GM12865 (cell line): ENCODE measurements at regions not wholly inside any gene's neighbourhood (a gene's known extent, or its start where the extent isn't known, plus 50 kb on each side); places are given as distances from the start of the nearest gene placed in this dataset.

ENCODE experiments used
- DNase-seq: peaks from one replicate; pipeline ENCODE4 v3.0.0; 2010; ENCODE audit warnings: low read depth
- H3K4me3 ChIP-seq: 2 replicates; pipeline ENCODE4 v1.5.1; 2011; ENCODE audit warnings: mild to moderate bottlenecking, low read depth, low read length, control low read depth
- TF ChIP-seq, protein P1 (sequence below): IDR thresholded peaks from 2 replicates; pipeline ENCODE4 v1.5.1; 2011; ENCODE audit warnings: low read length, control low read depth, low read depth, inconsistent platforms; ENCODE audit not compliant: insufficient read depth; ENCODE audit errors: missing control alignments

DNA sequence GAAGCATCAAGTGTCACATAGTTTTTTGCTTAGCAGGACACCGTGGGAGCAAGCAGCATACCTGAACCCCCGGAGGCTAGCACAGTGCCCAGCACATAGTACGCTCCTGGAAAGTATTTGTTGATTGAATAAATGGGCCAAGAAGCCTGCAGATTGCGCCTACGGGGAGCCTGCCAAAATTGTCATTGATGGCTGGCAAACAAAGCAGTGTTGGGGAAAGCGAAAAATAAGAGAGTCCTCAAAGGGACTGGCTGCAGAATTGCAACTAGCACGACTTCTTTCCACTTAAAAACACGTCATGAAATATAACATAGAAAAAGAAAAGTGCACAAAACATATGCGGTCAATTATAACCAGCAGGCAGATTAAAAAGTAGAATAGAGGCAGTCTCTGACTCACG, 125.2 kb upstream of the GALNT2 start:
- no peak for DNase-seq
- H3K4me3 ChIP-seq: no peak overlapping the region
- TF ChIP-seq, protein P1, sequence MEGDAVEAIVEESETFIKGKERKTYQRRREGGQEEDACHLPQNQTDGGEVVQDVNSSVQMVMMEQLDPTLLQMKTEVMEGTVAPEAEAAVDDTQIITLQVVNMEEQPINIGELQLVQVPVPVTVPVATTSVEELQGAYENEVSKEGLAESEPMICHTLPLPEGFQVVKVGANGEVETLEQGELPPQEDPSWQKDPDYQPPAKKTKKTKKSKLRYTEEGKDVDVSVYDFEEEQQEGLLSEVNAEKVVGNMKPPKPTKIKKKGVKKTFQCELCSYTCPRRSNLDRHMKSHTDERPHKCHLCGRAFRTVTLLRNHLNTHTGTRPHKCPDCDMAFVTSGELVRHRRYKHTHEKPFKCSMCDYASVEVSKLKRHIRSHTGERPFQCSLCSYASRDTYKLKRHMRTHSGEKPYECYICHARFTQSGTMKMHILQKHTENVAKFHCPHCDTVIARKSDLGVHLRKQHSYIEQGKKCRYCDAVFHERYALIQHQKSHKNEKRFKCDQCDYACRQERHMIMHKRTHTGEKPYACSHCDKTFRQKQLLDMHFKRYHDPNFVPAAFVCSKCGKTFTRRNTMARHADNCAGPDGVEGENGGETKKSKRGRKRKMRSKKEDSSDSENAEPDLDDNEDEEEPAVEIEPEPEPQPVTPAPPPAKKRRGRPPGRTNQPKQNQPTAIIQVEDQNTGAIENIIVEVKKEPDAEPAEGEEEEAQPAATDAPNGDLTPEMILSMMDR: no peak

DNA sequence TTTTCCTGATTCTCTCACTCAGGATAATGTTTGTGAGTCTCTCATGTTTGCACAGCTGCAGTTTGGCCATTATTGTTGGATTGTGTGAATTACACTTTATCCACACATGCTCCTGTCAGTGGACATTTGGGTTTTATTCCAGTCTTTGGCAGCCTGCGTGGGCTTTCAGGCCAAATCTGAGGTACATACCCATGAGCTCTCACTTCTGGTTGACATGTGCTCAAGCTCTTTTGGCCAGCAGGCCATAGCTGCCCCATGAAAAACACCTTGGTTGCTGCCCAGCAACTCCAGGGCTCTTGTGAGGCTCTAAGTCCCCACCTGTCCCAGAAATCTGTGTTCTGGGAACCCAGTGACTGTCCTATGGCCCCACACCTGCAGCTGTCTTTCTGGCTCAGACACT, 124.5 kb upstream of the GALNT2 start:
- no peak overlapping the region for H3K4me3 ChIP-seq
- no peak for DNase-seq
- TF ChIP-seq, protein P1: no peak

DNA sequence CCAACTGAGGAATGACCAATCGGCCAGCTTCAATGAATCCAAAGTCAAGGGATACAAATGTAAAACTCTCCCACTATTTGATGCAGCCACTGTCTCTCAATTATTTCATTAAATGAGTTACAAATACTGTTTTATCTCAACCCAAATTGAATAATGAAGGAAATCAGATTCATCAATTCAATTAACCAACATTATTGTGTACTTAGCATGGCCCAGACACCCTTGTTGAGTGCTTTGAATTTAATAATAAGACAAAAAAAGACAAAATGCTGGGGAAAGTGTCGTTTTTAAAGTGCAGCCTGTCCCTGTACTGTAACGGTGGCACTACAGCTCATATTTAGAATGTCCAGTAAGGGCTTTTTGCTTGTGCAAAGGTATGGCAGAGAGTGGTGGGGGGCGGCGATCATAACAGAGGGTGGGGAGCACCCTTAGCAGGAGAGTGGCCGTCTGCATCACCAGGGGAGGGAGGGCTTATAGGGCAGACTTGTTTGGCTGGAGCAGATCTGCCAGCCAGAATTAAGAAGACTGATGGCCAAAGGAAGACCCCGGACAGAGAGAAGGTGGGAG, 123.8 kb upstream of the GALNT2 start:
- no peak for DNase-seq
- H3K4me3 ChIP-seq: no peak overlapping the region
- TF ChIP-seq, protein P1: no peak

DNA sequence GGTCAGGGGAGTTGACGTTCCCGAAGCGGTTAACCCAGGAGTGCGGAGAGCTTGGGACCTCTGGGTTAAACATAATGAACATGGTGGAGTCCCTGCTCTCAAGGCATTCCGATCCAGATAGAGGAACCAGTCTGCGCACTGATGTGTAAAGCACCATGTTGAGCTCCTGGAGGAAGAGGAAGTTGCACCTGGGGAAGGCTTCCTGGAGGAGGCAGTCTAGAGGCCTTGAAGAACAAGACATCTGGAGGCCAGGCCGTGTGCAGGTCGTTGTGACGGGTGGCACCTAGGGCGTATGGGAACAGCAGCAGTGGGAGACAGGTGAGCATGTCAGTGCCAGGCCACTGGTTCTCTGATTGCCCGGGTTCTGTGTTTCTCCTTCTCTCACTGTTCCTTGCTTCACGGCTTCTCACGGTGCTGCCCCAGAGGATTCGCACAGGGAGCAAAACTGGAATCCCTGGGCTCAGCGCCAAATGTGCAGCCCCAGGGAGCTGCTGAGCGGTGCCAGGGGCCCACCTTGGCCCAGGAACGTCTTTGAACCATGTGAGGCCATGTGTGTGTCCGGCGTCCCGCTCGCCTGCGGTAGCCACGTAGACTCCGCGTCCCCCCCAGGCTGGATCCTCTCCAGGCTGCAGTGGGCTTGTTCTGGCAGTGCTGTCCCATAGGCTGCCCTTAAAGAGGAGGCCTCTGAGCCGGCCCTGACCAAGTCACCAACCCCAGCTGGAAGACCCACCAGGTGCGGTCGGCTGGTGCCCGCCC, 122.9 kb upstream of the GALNT2 start:
- TF ChIP-seq, protein P1: no peak
- no peak overlapping the region for H3K4me3 ChIP-seq
- no peak for DNase-seq

DNA sequence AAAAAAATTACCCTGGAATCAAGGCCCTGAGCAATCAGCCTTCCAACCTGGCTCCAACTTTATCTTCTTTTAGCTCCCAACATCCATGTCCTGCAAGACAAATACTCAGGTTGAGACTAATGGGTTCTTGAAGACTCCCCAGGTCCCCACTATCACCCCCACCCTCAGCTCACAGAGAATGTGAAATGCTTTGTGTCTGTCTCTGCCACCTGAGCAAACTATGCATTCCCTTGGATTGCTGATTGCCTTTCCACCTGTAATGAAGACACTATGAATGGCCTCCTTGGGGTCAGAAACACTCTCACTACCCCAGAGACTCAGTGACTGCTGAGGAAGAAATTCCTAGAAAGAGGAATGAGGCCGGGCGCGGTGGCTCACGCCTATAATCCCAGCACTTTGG, 121.2 kb upstream of the GALNT2 start:
- DNase-seq: no peak
- TF ChIP-seq, protein P1: no peak
- no peak overlapping the region for H3K4me3 ChIP-seq

DNA sequence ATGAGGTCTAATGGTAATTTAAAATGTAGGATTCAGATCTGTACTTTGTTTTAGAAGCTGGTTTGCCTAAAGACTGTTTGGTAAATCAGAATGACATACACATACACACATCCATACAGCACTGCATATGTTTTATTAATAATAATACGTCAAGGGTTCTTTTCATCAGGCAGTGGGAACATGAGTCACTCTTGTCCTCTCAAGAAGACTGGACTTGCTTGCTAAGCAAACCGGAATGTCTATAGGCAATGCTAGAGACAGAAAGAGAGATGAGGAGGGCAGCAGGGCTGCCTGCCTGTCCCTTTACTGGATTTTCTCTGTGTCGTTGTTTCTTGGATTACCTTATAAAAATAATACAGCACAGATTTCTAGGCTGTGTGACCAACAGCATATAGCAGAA, 119.1 kb upstream of the GALNT2 start:
- TF ChIP-seq, protein P1: no peak
- no peak overlapping the region for H3K4me3 ChIP-seq
- DNase-seq: no peak

DNA sequence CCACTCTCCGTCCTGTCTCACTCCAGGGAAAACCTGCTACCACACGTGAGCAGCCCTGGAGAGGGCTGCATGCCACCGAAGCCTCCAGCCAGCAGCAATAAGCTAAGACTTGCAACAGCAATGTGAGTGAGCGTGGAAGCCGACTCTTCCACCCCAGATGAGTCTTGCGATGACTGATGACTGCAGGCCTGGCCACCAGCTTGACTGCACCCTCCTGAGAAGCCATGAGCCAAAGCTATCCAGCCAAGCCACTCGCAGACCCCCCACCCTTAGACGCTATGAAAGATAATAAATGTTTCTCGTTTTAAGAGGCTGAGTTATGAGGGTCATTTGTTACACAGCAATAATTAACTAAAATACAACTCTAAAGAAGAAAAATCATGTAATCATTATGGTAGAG, 118.6 kb upstream of the GALNT2 start:
- DNase-seq: no peak
- TF ChIP-seq, protein P1: no peak
- no peak overlapping the region for H3K4me3 ChIP-seq
